ENCODE measurements at regions not wholly inside any gene's neighbourhood (a gene's known extent, or its start where the extent isn't known, plus 50 kb on each side); places are given as distances from the start of the nearest gene placed in this dataset.

DNA sequence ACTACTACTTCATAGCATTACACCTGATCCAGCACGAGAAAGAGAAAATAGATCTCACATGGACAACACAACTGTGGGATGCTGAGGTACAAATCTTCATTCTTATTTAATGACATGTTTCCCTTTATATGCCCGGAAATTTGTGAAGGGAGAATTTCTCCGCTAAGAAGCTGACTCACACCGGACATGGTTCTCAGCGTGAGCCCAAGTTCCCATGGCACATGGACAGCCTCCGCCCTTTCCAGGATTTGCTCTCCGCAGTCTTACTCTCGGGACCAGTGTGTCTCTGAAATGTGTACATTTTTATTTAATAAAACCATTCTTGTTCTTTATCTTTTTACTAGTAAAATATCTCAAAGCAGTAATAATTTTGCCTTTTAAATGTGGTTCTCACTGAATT, 1154.8 kb downstream of the TMEM121 start:
- TF ChIP-seq POLR2A (IDR thresholded peaks at IDR 0.05; ENCODE audit: low read depth, low read length): no peak
- TF ChIP-seq TAF1 (IDR thresholded peaks at IDR 0.05; ENCODE audit: borderline replicate concordance, low read depth, low read length): no peak
- no peak for TF ChIP-seq POLR2AphosphoS5 (IDR thresholded peaks at IDR 0.05; ENCODE audit: low read depth, low read length)
